Adipocyte (in vitro differentiated cells): ENCODE measurements at regions not wholly inside any gene's neighbourhood (a gene's known extent, or its start where the extent isn't known, plus 50 kb on each side); places are given as distances from the start of the nearest gene placed in this dataset.
A peak's percentile ranks its signal among the peaks of the same experiment; 100 is the strongest.

Experiments used
- DNase-seq: peaks from one replicate; pipeline ENCODE4 v3.0.0-alpha.2; 2015; ENCODE audit warnings: low read depth
- H3K27me3 ChIP-seq: replicated peaks from 2 replicates; pipeline ENCODE4 v1.7.0; 2013; ENCODE audit warnings: mild to moderate bottlenecking, low read length, moderate library complexity; ENCODE audit not compliant: control insufficient read depth, insufficient read depth
- H3K36me3 ChIP-seq: 2 replicates; pipeline ENCODE4 v1.7.0; 2013; ENCODE audit warnings: low read length, mild to moderate bottlenecking, moderate library complexity; ENCODE audit not compliant: control insufficient read depth, insufficient read depth, severe bottlenecking
- H3K4me1 ChIP-seq: 2 replicates; pipeline ENCODE4 v1.7.0; 2013; ENCODE audit warnings: mild to moderate bottlenecking, low read length, moderate library complexity; ENCODE audit not compliant: control insufficient read depth, insufficient read depth
- H3K4me3 ChIP-seq: 2 replicates; pipeline ENCODE4 v1.7.0; 2013; ENCODE audit warnings: mild to moderate bottlenecking, low read length, moderate library complexity
- H3K9ac ChIP-seq: 2 replicates; pipeline ENCODE4 v1.7.0; 2013; ENCODE audit warnings: mild to moderate bottlenecking, low read length, moderate library complexity
- H3K9me3 ChIP-seq: 2 replicates; pipeline ENCODE4 v1.7.0; 2013; ENCODE audit warnings: mild to moderate bottlenecking, low read length, moderate library complexity; ENCODE audit not compliant: control insufficient read depth

DNA sequence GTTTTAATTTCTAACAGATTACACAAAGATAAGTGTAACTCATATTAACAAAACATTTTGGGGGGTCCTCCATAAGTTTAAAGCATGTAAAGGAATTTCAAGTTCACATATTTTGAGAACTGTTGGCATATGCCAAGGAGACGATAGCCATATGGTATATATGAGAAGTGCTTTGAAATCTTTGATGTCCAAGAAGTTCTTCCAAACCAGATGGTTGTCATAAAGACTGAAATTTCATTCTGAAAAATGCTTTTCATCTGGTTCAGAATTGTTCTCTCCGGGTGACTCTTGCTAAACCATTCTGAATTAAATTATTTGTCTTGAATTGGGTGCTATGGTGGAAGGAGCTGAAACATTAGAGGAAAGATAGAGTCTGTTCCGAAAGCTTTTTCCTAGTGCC lies 513.0 kb upstream of the AKR1E2 start:
- no peak for DNase-seq
- Histone ChIP-seq H3K4me1 (no peaks in the 10 kb centered on the region), H3K9ac (no peak overlapping the region), H3K4me3 (no peak overlapping the region), H3K36me3 (no peaks in the 10 kb centered on the region), H3K9me3 (no peaks in the 10 kb centered on the region), H3K27me3 (no peaks in the 10 kb centered on the region)

DNA sequence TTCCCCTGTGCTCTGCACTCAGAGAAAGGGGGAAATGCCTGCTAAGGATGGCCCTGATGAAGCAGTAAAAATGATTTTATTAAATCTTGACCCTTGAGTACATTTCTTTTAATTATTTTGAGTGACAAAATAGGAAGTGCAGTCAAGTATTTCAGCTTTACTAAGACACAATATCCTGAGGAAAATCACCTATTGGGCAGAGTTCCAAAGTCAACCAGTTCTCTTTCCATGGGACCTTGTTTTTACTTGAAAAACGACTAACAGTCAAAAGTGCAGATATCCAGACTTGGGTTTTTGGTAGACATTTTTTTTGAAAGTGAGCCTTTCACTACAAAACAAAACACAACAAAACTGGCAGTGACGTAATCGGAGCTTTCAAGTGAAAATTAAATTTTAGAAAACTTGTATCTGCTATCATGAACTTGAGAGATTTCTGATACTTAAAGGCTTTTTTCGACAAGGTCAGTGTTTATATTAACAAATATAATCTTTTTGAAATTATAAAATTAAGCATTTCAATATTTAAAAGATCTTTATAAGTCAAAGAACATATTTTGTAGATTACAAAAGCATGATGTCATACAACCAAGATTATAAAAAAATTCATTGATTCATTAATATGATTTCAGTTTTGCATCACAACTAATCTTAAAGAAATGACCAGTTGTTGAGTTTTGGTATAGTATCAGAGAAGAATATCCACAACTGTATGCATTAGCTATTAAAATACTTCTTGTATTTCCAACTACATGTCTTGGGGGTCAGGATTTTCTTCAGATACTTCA lies 513.8 kb upstream of the AKR1E2 start:
- Histone ChIP-seq H3K9ac (no peak overlapping the region), H3K9me3 (no peaks in the 10 kb centered on the region), H3K36me3 (no peaks in the 10 kb centered on the region), H3K27me3 (no peaks in the 10 kb centered on the region), H3K4me3 (no peak overlapping the region), H3K4me1 (peaks cover 3% of the 10 kb centered on the region)
- no peak for DNase-seq

DNA sequence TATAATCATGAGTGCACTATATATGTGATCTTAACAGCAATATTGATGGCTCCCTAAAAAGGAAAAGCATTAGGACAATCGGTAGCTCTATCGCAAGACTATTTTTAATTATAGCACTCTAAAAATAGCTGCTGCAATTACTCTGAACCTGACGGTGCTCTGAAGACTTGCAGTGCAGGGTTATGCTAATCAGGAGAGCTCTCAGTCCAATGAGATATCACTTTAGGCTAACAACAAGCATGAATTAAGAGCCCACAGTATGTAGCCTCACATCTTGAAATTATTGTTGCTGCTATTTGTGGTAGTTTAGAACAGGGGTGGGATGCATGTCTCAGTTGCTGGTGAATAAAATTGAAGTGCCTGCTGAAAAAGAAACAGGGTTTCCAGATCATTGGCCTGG lies 515.8 kb upstream of the AKR1E2 start:
- Histone ChIP-seq H3K4me1 (peaks cover 13% of the 10 kb centered on the region), H3K9ac (no peak overlapping the region), H3K27me3 (no peaks in the 10 kb centered on the region), H3K4me3 (no peak overlapping the region), H3K36me3 (no peaks in the 10 kb centered on the region), H3K9me3 (no peaks in the 10 kb centered on the region)
- DNase-seq = no peak

DNA sequence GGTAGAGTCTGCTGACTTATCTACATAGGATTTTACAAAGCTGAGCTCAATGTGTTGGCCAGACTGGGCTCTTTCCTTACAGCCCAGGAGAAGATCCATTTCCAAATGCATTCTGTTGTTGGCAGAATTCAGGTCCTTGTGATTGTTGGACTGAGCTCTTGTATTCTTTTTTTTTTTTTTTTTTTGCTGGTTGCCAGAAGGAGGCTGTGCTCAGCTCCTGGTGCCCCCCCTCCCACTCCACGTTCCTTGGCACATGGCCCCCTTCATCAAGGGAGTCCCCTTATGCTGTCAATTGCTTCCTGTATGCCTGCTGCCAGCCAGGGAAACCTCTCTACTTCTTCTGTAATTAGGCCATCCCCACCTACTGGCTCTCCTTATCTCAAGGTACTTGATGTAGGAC lies 518.1 kb upstream of the AKR1E2 start:
- no peak for DNase-seq
- Histone ChIP-seq H3K27me3 (no peaks in the 10 kb centered on the region), H3K36me3 (no peaks in the 10 kb centered on the region), H3K4me1 (peaks cover 13% of the 10 kb centered on the region), H3K9me3 (no peaks in the 10 kb centered on the region), H3K9ac (no peak overlapping the region), H3K4me3 (no peak overlapping the region)

DNA sequence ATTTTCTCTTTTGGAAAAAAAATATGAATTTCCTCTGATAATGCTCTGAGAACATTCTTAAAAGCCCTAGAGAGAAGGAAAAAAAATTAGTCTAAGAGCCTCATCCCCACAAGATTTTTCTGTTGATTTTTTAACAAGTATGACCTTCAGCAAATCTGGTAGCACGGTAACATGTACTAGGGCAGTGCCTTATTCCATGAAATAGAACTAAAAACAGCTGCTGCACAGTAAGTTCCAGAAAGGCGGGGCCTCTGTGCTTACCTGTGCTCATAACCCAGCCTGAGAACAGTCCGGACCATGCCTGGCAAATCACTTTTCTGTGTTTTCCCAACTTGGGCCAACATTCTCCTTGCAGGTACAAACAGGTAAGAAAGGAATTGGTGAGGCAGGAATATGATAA lies 519.1 kb upstream of the AKR1E2 start:
- Histone ChIP-seq H3K27me3 (no peaks in the 10 kb centered on the region), H3K4me1 (peaks cover 13% of the 10 kb centered on the region), H3K4me3 (no peak overlapping the region), H3K9me3 (no peaks in the 10 kb centered on the region), H3K36me3 (no peaks in the 10 kb centered on the region), H3K9ac (peak overlapping the region; percentile 45)
- no peak for DNase-seq

DNA sequence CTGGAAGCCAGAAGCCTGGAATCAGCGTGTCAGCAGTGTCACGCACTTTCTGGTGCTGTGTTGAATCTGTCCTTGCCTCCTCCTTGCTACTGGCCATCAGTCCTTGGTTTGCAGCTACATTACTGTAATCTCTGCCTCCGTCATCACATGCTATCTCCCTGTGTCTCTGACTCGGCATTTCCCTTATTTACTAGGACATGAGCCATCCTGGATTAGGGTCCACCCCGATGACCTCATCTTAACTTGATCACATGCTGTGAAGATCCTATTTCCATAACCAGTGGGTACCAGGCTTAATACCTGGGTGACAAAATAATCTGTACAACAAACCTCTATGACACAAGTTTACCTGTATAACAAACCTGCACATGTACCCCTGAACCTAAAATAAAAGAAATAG lies 518.0 kb upstream of the KLF6 start:
- no peaks in the 10 kb centered on the region for H3K36me3 ChIP-seq
- no peak for DNase-seq
- H3K4me1 ChIP-seq = peaks cover 15% of the 10 kb centered on the region
- H3K27me3 ChIP-seq = no peaks in the 10 kb centered on the region
- H3K4me3 ChIP-seq = no peak overlapping the region
- H3K9ac ChIP-seq = no peak overlapping the region
- H3K9me3 ChIP-seq = no peaks in the 10 kb centered on the region

DNA sequence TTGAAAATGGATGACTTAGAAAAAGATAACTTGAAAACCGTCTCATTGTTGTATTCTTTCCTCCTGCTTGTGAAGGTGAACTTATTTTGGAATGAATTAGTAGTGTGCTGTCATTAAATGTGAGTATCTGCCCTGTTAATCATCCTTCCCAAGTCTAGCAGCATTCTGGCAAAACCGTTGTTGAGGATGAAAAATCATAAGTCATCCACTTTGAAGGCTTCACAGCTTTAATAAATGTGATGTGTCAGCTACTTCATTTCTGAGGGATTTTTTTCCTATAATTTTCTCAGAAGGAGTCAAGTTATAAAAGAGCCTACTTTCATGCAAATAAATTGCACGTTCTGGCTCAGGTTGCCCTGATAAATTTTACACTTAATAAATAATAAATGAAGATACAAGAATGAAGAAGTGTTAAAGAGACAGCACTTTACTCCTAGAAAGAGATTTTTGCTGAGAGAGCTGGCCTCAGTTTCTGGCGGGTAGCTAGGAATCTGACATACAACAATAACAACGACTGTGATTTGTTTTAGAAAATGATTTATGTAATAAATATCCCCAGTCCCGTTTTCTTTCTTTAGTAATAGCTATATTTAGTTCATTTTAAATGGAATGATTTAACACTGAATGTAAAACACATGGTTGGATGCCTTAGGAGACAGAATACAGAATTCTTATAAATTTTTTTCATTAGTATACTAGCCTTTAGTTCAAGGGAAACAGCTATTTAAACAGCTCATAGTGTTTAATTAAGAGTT lies 516.5 kb upstream of the KLF6 start:
- DNase-seq = no peak
- Histone ChIP-seq H3K4me3 (no peak overlapping the region), H3K36me3 (no peaks in the 10 kb centered on the region), H3K4me1 (peaks cover 6% of the 10 kb centered on the region), H3K27me3 (no peaks in the 10 kb centered on the region), H3K9me3 (no peaks in the 10 kb centered on the region), H3K9ac (no peak overlapping the region)

DNA sequence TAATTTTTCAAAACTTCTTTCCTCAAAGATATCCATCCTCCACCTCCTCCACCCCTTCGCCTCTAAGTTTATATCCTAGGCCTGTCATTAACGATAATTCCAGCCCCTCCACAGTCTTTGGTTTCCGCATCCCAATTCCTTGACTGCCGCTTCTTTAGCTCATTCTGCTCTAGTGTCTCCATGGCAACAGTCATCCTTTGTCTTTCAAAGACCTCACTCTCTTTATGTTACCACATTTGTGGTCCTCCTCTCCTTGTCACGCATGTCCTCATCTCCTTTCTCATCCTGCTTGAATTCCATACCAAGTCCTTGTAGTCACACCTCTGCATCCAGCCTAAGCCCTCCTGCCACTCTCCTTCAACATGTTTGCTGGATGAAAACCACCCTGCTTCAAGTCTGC lies 511.2 kb upstream of the KLF6 start:
- DNase-seq = no peak
- Histone ChIP-seq H3K36me3 (no peaks in the 10 kb centered on the region), H3K9me3 (no peaks in the 10 kb centered on the region), H3K4me1 (peaks cover 19% of the 10 kb centered on the region), H3K9ac (no peak overlapping the region), H3K4me3 (no peak overlapping the region), H3K27me3 (no peaks in the 10 kb centered on the region)

DNA sequence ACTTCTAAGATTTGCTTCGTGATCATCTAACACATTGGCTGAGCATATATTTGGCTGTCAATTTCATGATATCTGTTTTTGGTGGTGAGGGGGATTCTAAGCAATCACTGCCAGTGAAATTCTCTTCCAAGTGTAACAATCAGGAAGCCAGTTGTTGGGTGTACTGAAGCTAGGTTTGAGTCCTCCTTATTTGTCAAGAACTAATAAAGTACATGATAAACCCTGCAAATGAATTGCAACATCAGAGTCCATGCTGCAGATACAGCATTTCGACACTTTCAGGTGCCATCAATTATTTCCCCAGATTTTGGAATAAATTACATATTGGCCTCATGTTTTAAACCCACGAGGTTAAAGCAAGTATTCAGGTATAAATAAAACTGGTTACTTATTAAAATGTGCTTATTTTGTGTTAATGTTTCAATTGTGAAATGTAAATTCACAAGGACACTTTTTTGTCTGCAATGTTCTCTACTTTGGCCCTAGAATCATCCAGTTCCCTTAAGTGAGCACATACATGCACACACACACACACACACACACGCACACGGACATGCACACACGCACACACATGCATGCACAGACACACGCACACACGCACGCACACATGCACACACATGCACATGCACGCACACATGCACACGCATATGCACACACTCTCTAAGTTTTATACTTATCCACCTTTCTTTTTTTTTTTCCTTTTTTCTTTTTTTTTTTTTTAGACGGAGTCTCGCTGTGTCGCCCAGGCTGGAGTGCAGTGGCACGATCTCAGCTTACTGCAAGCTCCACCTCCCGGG lies 510.2 kb upstream of the KLF6 start:
- Histone ChIP-seq H3K9ac (no peak overlapping the region), H3K4me1 (peaks cover 20% of the 10 kb centered on the region), H3K9me3 (no peaks in the 10 kb centered on the region), H3K36me3 (no peaks in the 10 kb centered on the region), H3K4me3 (no peak overlapping the region), H3K27me3 (no peaks in the 10 kb centered on the region)
- no peak for DNase-seq

DNA sequence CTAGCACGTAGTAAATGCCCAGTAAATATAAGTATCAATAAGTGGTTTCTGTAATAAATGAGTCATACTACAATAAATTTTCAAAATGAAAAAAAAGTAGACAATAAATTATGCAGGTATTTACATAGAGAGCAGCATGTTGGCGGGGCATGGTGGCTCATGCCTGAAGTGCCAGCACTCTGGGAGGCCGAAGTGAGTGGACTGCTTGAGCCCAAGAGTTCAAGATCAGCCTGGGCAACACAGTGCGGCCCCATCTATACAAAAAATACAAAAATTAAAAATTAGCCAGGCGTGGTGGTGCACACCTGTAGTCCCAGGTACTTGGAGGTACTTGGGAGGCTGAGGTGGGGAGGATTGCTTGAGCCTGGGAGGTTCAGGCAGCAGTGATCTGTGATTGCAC lies 509.3 kb upstream of the KLF6 start:
- no peak overlapping the region for H3K9ac ChIP-seq
- no peaks in the 10 kb centered on the region for H3K36me3 ChIP-seq
- no peaks in the 10 kb centered on the region for H3K27me3 ChIP-seq
- DNase-seq = no peak
- no peak overlapping the region for H3K4me3 ChIP-seq
- H3K4me1 ChIP-seq = peaks cover 20% of the 10 kb centered on the region
- H3K9me3 ChIP-seq = no peaks in the 10 kb centered on the region

DNA sequence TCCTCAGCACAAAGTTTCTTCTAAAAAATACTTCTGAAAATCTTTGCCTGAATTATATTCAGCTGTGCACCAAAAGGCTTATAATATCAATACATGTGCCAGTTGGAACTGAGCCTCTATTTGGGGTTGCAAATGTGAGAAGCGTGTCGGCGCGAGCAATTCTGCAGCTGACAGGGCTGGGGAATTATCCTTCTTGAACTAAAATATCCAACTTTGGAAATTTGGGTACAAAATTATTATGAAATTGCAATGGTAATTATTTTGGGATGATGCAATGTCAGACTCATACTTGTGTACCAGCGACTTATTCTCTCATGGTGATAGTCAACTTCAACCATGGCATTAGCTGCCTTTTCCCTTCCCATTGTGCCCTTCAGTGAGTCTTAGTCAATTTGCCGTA lies 507.0 kb upstream of the KLF6 start:
- Histone ChIP-seq H3K36me3 (no peaks in the 10 kb centered on the region), H3K4me1 (peaks cover 20% of the 10 kb centered on the region), H3K9me3 (no peaks in the 10 kb centered on the region), H3K27me3 (no peaks in the 10 kb centered on the region), H3K9ac (peak overlapping the region; percentile 61), H3K4me3 (no peak overlapping the region)
- DNase-seq = no peak
